HG02763 (cell line): ENCODE measurements at regions not wholly inside any gene's neighbourhood (a gene's known extent, or its start where the extent isn't known, plus 50 kb on each side); places are given as distances from the start of the nearest gene placed in this dataset.
"Not testable (repeated sequence)": the region's sequence is repeated elsewhere in the genome, so short reads cannot be mapped to it uniquely, and the experiment has no call there.

Source experiments
- ATAC-seq: cut with Tn5 transposase; IDR thresholded peaks from one replicate; pipeline ENCODE4 v1.9.1; 2021; ENCODE audit warnings: mild to moderate bottlenecking, moderate library complexity; ENCODE audit not compliant: unreplicated experiment

- ATAC-seq = not testable (repeated sequence)
Observed at GRCh38 chr1:146883190-146883589, 54.9 kb upstream of the NBPF12 start.

GRCh38 chr1:146881096-146881495 is 57.0 kb upstream of the NBPF12 start:
- not testable (repeated sequence) for ATAC-seq

GRCh38 chr1:146863799-146864319 is 74.3 kb upstream of the NBPF12 start:
- ATAC-seq = not testable (repeated sequence)

- not testable (repeated sequence) for ATAC-seq
Observed at GRCh38 chr1:146853147-146853546, 85.0 kb upstream of the NBPF12 start.

- ATAC-seq = not testable (repeated sequence)
Observed at GRCh38 chr1:146850352-146850889, 87.7 kb upstream of the NBPF12 start.

GRCh38 chr1:146838725-146839124 is 99.4 kb upstream of the NBPF12 start:
- ATAC-seq = not testable (repeated sequence)

- not testable (repeated sequence) for ATAC-seq
Observed at GRCh38 chr1:146826957-146827356, 111.2 kb upstream of the NBPF12 start.

- not testable (repeated sequence) for ATAC-seq
Observed at GRCh38 chr1:146794236-146794635, 143.9 kb upstream of the NBPF12 start.

- not testable (repeated sequence) for ATAC-seq
Observed at GRCh38 chr1:146792725-146793124, 145.4 kb upstream of the NBPF12 start.

GRCh38 chr1:146784212-146784940 is 153.7 kb upstream of the NBPF12 start:
- not testable (repeated sequence) for ATAC-seq

- ATAC-seq = not testable (repeated sequence)
Observed at GRCh38 chr1:146781235-146781634, 156.9 kb upstream of the NBPF12 start.

- ATAC-seq = not testable (repeated sequence)
Observed at GRCh38 chr1:146777826-146778602, 160.1 kb upstream of the NBPF12 start.

GRCh38 chr1:146774988-146775387 is 163.1 kb upstream of the NBPF12 start:
- ATAC-seq = not testable (repeated sequence)

GRCh38 chr1:146774271-146774670 is 163.9 kb upstream of the NBPF12 start:
- not testable (repeated sequence) for ATAC-seq

- ATAC-seq = not testable (repeated sequence)
Observed at GRCh38 chr1:146771409-146771808, 166.7 kb upstream of the NBPF12 start.

GRCh38 chr1:146770998-146771397 is 167.1 kb upstream of the NBPF12 start:
- not testable (repeated sequence) for ATAC-seq

- not testable (repeated sequence) for ATAC-seq
Observed at GRCh38 chr1:146763234-146763633, 174.9 kb upstream of the NBPF12 start.

GRCh38 chr1:146756858-146757257 is 181.3 kb upstream of the NBPF12 start:
- ATAC-seq = not testable (repeated sequence)

GRCh38 chr1:146748686-146749085 is 189.4 kb upstream of the NBPF12 start:
- ATAC-seq = not testable (repeated sequence)

GRCh38 chr1:146731981-146732680 is 206.0 kb upstream of the NBPF12 start:
- ATAC-seq = not testable (repeated sequence)
